DOHH2 (cell line): ENCODE measurements at regions not wholly inside any gene's neighbourhood (a gene's known extent, or its start where the extent isn't known, plus 50 kb on each side); places are given as distances from the start of the nearest gene placed in this dataset.

Experiments
- EZH2phosphoT487 ChIP-seq: fragments of 200-600 bp; sonication (generic); IDR thresholded peaks from 2 replicates; pipeline ENCODE4 v1.6.1; 2017; ENCODE audit warnings: borderline replicate concordance, mild to moderate bottlenecking, antibody characterized with exemption, low read length, moderate library complexity, mixed read lengths
- TF ChIP-seq, protein P1 (sequence below): fragments of 200-600 bp; sonication (generic); IDR thresholded peaks from one replicate; pipeline ENCODE4 v1.5.1; 2014; ENCODE audit warnings: antibody characterized with exemption, mild to moderate bottlenecking, low read depth, low read length; ENCODE audit not compliant: poor library complexity, severe bottlenecking

- TF ChIP-seq, protein P1, sequence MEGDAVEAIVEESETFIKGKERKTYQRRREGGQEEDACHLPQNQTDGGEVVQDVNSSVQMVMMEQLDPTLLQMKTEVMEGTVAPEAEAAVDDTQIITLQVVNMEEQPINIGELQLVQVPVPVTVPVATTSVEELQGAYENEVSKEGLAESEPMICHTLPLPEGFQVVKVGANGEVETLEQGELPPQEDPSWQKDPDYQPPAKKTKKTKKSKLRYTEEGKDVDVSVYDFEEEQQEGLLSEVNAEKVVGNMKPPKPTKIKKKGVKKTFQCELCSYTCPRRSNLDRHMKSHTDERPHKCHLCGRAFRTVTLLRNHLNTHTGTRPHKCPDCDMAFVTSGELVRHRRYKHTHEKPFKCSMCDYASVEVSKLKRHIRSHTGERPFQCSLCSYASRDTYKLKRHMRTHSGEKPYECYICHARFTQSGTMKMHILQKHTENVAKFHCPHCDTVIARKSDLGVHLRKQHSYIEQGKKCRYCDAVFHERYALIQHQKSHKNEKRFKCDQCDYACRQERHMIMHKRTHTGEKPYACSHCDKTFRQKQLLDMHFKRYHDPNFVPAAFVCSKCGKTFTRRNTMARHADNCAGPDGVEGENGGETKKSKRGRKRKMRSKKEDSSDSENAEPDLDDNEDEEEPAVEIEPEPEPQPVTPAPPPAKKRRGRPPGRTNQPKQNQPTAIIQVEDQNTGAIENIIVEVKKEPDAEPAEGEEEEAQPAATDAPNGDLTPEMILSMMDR = no peak
- TF ChIP-seq EZH2phosphoT487 = no peak
Observed at GRCh38 chr12:46454981-46455380, 82.4 kb upstream of the SLC38A2 start.
